Cardiac muscle cell (in vitro differentiated cells and primary cell): ENCODE measurements at regions not wholly inside any gene's neighbourhood (a gene's known extent, or its start where the extent isn't known, plus 50 kb on each side); places are given as distances from the start of the nearest gene placed in this dataset.

Experiments
- DNase-seq, 2 donors: peaks; one replicate each; pipeline versions ENCODE4 v3.0.0 to v3.0.0-alpha.2; 2010 to 2017; ENCODE audit warnings: low read depth in 1 of 2, low spot score in 1 of 2
- H3K27ac ChIP-seq: fragments of 200-600 bp; sonication (generic); 2 replicates; pipeline ENCODE4 v1.5.1; 2016
- H3K27me3 ChIP-seq: fragments of 200-600 bp; sonication (generic); 2 replicates; pipeline ENCODE4 v1.6.0; 2016; ENCODE audit warnings: control low read depth
- H3K36me3 ChIP-seq: fragments of 200-600 bp; sonication (generic); 2 replicates; pipeline ENCODE4 v1.5.1; 2016; ENCODE audit warnings: control low read depth
- H3K4me1 ChIP-seq: fragments of 200-600 bp; sonication (generic); 2 replicates; pipeline ENCODE4 v1.8.1; 2017; ENCODE audit warnings: low read depth, mild to moderate bottlenecking, mixed run types
- H3K4me3 ChIP-seq: fragments of 200-600 bp; sonication (generic); 2 replicates; pipeline ENCODE4 v1.5.1; 2016; ENCODE audit warnings: mild to moderate bottlenecking
- H3K9me3 ChIP-seq: fragments of 200-600 bp; sonication (generic); 2 replicates; pipeline ENCODE4 v1.5.1; 2017; ENCODE audit warnings: low read depth, mild to moderate bottlenecking, control low read depth
- TF ChIP-seq, protein P1 (sequence below): IDR thresholded peaks from 2 replicates; pipeline ENCODE4 v1.5.1; 2012; ENCODE audit warnings: low read depth, mild to moderate bottlenecking, low read length

DNA sequence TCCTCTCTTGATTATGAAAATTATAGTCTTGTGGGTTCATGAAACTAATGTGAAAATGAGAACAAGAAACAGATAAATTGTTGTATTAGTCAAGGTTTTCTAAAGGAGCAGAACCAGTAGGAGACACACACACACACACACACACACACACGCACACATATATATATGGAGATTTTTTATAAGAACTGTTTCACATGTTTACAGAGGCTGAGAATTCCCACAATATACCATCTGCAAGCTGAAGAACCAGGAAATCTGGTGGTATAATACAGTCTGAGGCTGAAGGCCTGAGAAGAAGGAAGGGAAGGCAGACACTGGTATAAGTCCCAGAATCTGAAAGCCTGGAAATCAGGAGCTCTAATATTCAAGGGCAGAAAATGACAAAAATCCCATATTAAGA, 70.9 kb upstream of the RGS18 start:
- H3K9me3 ChIP-seq: no peaks in the 10 kb centered on the region
- H3K36me3 ChIP-seq: no peaks in the 10 kb centered on the region
- H3K27ac ChIP-seq: no peak overlapping the region
- H3K4me1 ChIP-seq: no peaks in the 10 kb centered on the region
- no peaks in the 10 kb centered on the region for H3K27me3 ChIP-seq
- no peak overlapping the region for H3K4me3 ChIP-seq
- no peak for DNase-seq
- TF ChIP-seq, protein P1, sequence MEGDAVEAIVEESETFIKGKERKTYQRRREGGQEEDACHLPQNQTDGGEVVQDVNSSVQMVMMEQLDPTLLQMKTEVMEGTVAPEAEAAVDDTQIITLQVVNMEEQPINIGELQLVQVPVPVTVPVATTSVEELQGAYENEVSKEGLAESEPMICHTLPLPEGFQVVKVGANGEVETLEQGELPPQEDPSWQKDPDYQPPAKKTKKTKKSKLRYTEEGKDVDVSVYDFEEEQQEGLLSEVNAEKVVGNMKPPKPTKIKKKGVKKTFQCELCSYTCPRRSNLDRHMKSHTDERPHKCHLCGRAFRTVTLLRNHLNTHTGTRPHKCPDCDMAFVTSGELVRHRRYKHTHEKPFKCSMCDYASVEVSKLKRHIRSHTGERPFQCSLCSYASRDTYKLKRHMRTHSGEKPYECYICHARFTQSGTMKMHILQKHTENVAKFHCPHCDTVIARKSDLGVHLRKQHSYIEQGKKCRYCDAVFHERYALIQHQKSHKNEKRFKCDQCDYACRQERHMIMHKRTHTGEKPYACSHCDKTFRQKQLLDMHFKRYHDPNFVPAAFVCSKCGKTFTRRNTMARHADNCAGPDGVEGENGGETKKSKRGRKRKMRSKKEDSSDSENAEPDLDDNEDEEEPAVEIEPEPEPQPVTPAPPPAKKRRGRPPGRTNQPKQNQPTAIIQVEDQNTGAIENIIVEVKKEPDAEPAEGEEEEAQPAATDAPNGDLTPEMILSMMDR: no peak

DNA sequence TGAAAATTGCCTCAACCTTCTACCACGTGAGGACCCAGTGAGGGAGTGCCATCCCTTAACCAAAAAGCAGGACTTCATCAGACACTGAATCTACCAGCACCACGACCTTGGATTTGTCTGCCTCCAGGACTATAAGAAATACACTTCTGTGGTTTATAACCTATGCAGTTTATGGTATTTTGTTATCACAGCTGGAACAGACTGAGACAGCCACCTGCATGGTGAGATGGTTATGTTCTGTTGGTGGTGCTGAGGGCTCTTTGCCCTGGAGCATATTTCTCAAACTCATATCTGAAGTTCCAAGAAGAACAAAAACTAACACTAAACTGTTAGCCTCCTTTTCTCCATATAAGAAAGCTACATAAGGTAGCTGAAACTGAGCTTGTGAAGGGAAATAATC, 69.8 kb upstream of the RGS18 start:
- H3K36me3 ChIP-seq: no peaks in the 10 kb centered on the region
- H3K27me3 ChIP-seq: no peaks in the 10 kb centered on the region

DNA sequence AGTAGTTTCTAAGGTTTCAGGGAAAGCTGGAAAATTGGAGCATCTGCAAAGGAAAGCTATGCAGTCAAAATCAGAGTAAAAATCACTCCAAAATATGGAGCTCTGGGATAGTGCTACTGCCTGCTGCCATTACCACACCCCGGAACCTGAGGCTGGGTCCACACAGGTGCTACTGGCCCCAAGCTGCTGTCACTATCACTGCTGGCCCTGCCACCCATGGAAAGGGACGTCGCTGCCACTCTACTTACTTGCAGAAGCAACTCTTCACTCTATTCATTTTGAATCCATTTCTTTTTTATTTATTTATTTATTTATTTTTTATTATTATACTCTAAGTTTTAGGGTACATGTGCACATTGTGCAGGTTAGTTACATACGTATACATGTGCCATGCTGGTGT, 60.3 kb upstream of the RGS18 start:
- Histone ChIP-seq H3K27me3 (no peaks in the 10 kb centered on the region), H3K4me3 (no peak overlapping the region), H3K27ac (no peak overlapping the region), H3K9me3 (no peaks in the 10 kb centered on the region), H3K36me3 (no peaks in the 10 kb centered on the region), H3K4me1 (no peaks in the 10 kb centered on the region)
- no peak for DNase-seq
- TF ChIP-seq, protein P1: no peak

More for the DNA sequence above, 69.8 kb upstream of the RGS18 start:
- Histone ChIP-seq H3K9me3 (no peaks in the 10 kb centered on the region), H3K4me1 (no peaks in the 10 kb centered on the region), H3K4me3 (no peak overlapping the region), H3K27ac (no peak overlapping the region)
- TF ChIP-seq, protein P1: no peak
- DNase-seq: no peak

- H3K4me1 ChIP-seq: no peaks in the 10 kb centered on the region
- no peaks in the 10 kb centered on the region for H3K9me3 ChIP-seq
- TF ChIP-seq, protein P1: no peak
- no peaks in the 10 kb centered on the region for H3K27me3 ChIP-seq
- no peak for DNase-seq
- H3K36me3 ChIP-seq: no peaks in the 10 kb centered on the region
- no peak overlapping the region for H3K27ac ChIP-seq
- H3K4me3 ChIP-seq: no peak overlapping the region
These were observed 58.9 kb upstream of the RGS18 start for GRCh38 chr1:192099328-192099727.

GRCh38 chr1:192100686-192101468, 57.4 kb upstream of the RGS18 start:
- Histone ChIP-seq H3K4me1 (no peaks in the 10 kb centered on the region), H3K36me3 (no peaks in the 10 kb centered on the region), H3K27ac (no peak overlapping the region), H3K4me3 (no peak overlapping the region), H3K9me3 (no peaks in the 10 kb centered on the region), H3K27me3 (no peaks in the 10 kb centered on the region)
- TF ChIP-seq, protein P1: no peak
- DNase-seq: no peak
